A549 (cell line): ENCODE measurements at regions not wholly inside any gene's neighbourhood (a gene's known extent, or its start where the extent isn't known, plus 50 kb on each side); places are given as distances from the start of the nearest gene placed in this dataset.

Experiments
- CEBPB ChIP-seq, 2 experiments: fragments of >200 bp in 1 of 2; sonication (Bioruptor Twin) in 1 of 2; formaldehyde crosslinking in 1 of 2; IDR thresholded peaks; 2 replicates each; pipeline ENCODE4 v1.6.1; 2012 to 2016
- CHD2 ChIP-seq: fragments of 150-350 bp; IDR thresholded peaks from 2 replicates; pipeline ENCODE4 v1.6.1; 2014; ENCODE audit warnings: low read length; ENCODE audit not compliant: partially characterized antibody
- CTCF ChIP-seq: fragments of >200 bp; sonication (Bioruptor Twin); formaldehyde crosslinking; IDR thresholded peaks from 3 replicates; pipeline ENCODE4 v1.5.1; 2016

GRCh38 chr1:57883642-57883995, 459.8 kb upstream of the DAB1 start:
- TF ChIP-seq CTCF (no peak), CEBPB (IDR thresholded peaks at IDR 0.05) (no peak), CHD2 (no peak)
